ENCODE measurements at regions not wholly inside any gene's neighbourhood (a gene's known extent, or its start where the extent isn't known, plus 50 kb on each side); places are given as distances from the start of the nearest gene placed in this dataset.

- POLR2A ChIA-PET: no interaction called here
- H3K9me2 ChIP-seq: no peaks in the 10 kb centered on the region
- TF ChIP-seq CHD2 (IDR thresholded peaks at IDR 0.05; ENCODE audit: low read length, partially characterized antibody): no peak
- no peak for TF ChIP-seq ELF1 (IDR thresholded peaks at IDR 0.05)
- TF ChIP-seq NRF1 (IDR thresholded peaks at IDR 0.05; ENCODE audit: low read depth, low read length): no peak
- H3K9ac ChIP-seq: no peak overlapping the region
- no peak overlapping the region for H3K4me3 ChIP-seq (ENCODE audit: low read depth in 2 of 2, low read length in 1 of 2)
- no peaks in the 10 kb centered on the region for H3F3A ChIP-seq (replicated peaks; ENCODE audit: insufficient read depth)
- H3K36me3 ChIP-seq (replicated peaks in 1 of 2; ENCODE audit: control insufficient read depth in 1 of 2, insufficient read depth in 2 of 2, low read length in 1 of 2): no peaks in the 10 kb centered on the region
- H3K27ac ChIP-seq (ENCODE audit: low read depth in 2 of 2, low read length in 1 of 2): no peak overlapping the region
- no peaks in the 10 kb centered on the region for H3K4me1 ChIP-seq (ENCODE audit: control insufficient read depth in 1 of 2, insufficient read depth in 2 of 2, low read depth in 1 of 2, low read length in 1 of 2)
- WGBS (ENCODE audit: low lambda C conversion rate): 86% methylated on average over 5 of the region's 5 CpGs
- CTCF ChIA-PET: no interaction called here
- H3K4me2 ChIP-seq: no peak overlapping the region
- no peaks in the 10 kb centered on the region for H3K79me2 ChIP-seq (ENCODE audit: insufficient read depth)
- no peaks in the 10 kb centered on the region for H4K20me1 ChIP-seq (ENCODE audit: insufficient read depth)
- H3K27me3 ChIP-seq (ENCODE audit: insufficient read depth): no peaks in the 10 kb centered on the region
- no peaks in the 10 kb centered on the region for H3K9me3 ChIP-seq
- no peak for DNase-seq
- no peak overlapping the region for H2AFZ ChIP-seq (ENCODE audit: low read depth)
These were observed 972.6 kb downstream of the EFNA5 start for GRCh38 chr5:106698169-106698568.

GRCh38 chr5:106691701-106692100 is 979.0 kb downstream of the EFNA5 start:
- Histone ChIP-seq H3K4me2 (no peak overlapping the region), H3K4me1 (ENCODE audit: control insufficient read depth in 1 of 2, insufficient read depth in 2 of 2, low read depth in 1 of 2, low read length in 1 of 2) (no peaks in the 10 kb centered on the region), H3K27ac (ENCODE audit: low read depth in 2 of 2, low read length in 1 of 2) (no peak overlapping the region), H3K9ac (no peak overlapping the region), H3K36me3 (replicated peaks in 1 of 2; ENCODE audit: control insufficient read depth in 1 of 2, insufficient read depth in 2 of 2, low read length in 1 of 2) (no peaks in the 10 kb centered on the region), H3K9me3 (no peaks in the 10 kb centered on the region), H4K20me1 (ENCODE audit: insufficient read depth) (no peaks in the 10 kb centered on the region), H3K79me2 (ENCODE audit: insufficient read depth) (no peaks in the 10 kb centered on the region), H3K4me3 (ENCODE audit: low read depth in 2 of 2, low read length in 1 of 2) (no peak overlapping the region), H3K9me2 (no peaks in the 10 kb centered on the region), H3K27me3 (ENCODE audit: insufficient read depth) (no peaks in the 10 kb centered on the region), H2AFZ (ENCODE audit: low read depth) (no peak overlapping the region), H3F3A (replicated peaks; ENCODE audit: insufficient read depth) (no peaks in the 10 kb centered on the region)
- TF ChIP-seq IRF3 (IDR thresholded peaks at IDR 0.05; ENCODE audit: low read depth, low read length) (no peak), SIN3A (IDR thresholded peaks at IDR 0.05; ENCODE audit: borderline replicate concordance, low read depth, low read length) (no peak), REST (IDR thresholded peaks at IDR 0.05; ENCODE audit: low read depth, low read length) (no peak), EZH2phosphoT487 (IDR thresholded peaks at IDR 0.05; ENCODE audit: borderline replicate concordance, low read depth) (no peak)
- WGBS (ENCODE audit: low lambda C conversion rate): 52% methylated on average over 2 of the region's 2 CpGs
- DNase-seq: no peak
- CTCF ChIA-PET: interaction anchor here (0.5 kb wide), 1 partner anchor 27 kb away, joined by 3 read pairs; no protein-coding TSS in a partner anchor
- POLR2A ChIA-PET: no interaction called here
